Mesenchymal stem cell (in vitro differentiated cells and primary cell): ENCODE measurements at regions not wholly inside any gene's neighbourhood (a gene's known extent, or its start where the extent isn't known, plus 50 kb on each side); places are given as distances from the start of the nearest gene placed in this dataset.

Source experiments
- DNase-seq: peaks from one replicate; pipeline ENCODE4 v3.0.0-alpha.2; 2013
- H2AFZ ChIP-seq: one replicate; pipeline ENCODE4 v1.6.1; 2013; ENCODE audit warnings: low read depth, mild to moderate bottlenecking, control low read depth, inconsistent platforms, low read length, moderate library complexity
- H2AK5ac ChIP-seq: 2 replicates; pipeline ENCODE4 v1.6.1; 2013; ENCODE audit warnings: low read length, moderate library complexity, mild to moderate bottlenecking, inconsistent platforms; ENCODE audit not compliant: severe bottlenecking
- H2BK120ac ChIP-seq: one replicate; pipeline ENCODE4 v1.6.1; 2013; ENCODE audit warnings: low read depth, mild to moderate bottlenecking, inconsistent platforms, low read length, moderate library complexity
- H2BK12ac ChIP-seq, 2 experiments: one replicate each; pipeline ENCODE4 v1.6.1; 2013; ENCODE audit warnings: inconsistent platforms in 2 of 2, low read length in 2 of 2, mild to moderate bottlenecking in 2 of 2, moderate library complexity in 2 of 2, control low read depth in 1 of 2
- H2BK15ac ChIP-seq: one replicate; pipeline ENCODE4 v1.6.1; 2013; ENCODE audit warnings: mild to moderate bottlenecking, low read depth, inconsistent platforms; ENCODE audit not compliant: poor library complexity, severe bottlenecking
- H2BK5ac ChIP-seq: 2 replicates; pipeline ENCODE4 v1.6.1; 2013; ENCODE audit warnings: low read depth, mild to moderate bottlenecking, low read length, control low read depth, inconsistent platforms; ENCODE audit not compliant: poor library complexity, severe bottlenecking
- H3K14ac ChIP-seq, 2 experiments: one replicate each; pipeline ENCODE4 v1.6.1; 2013; ENCODE audit warnings: inconsistent platforms in 2 of 2, low read length in 2 of 2, control low read depth in 1 of 2, mild to moderate bottlenecking in 1 of 2, moderate library complexity in 1 of 2
- H3K18ac ChIP-seq, 2 experiments: one replicate each; pipeline ENCODE4 v1.6.1; 2013; ENCODE audit warnings: inconsistent platforms in 2 of 2, low read length in 2 of 2, control low read depth in 1 of 2, low read depth in 1 of 2, mild to moderate bottlenecking in 1 of 2
- H3K23ac ChIP-seq, 2 experiments: one replicate each; pipeline ENCODE4 v1.6.1; 2013; ENCODE audit warnings: inconsistent platforms in 2 of 2, low read length in 2 of 2, mild to moderate bottlenecking in 2 of 2, moderate library complexity in 2 of 2, control low read depth in 1 of 2
- H3K27ac ChIP-seq: 2 replicates; pipeline ENCODE4 v1.5.1; 2013; ENCODE audit warnings: mild to moderate bottlenecking, moderate library complexity, low read length, control low read depth, inconsistent platforms; ENCODE audit not compliant: poor library complexity, severe bottlenecking
- H3K27me3 ChIP-seq, 2 experiments: 2 replicates each; pipeline versions ENCODE4 v1.6.1 to v1.7.0; 2013; ENCODE audit warnings: low read length in 2 of 2, mild to moderate bottlenecking in 2 of 2, moderate library complexity in 2 of 2, control low read depth in 1 of 2, inconsistent platforms in 1 of 2; ENCODE audit not compliant: control insufficient read depth in 1 of 2, insufficient read depth in 1 of 2
- H3K36me3 ChIP-seq, 2 experiments: 2 replicates each; pipeline versions ENCODE4 v1.6.1 to v1.7.0; 2013; ENCODE audit warnings: low read length in 2 of 2, control low read depth in 1 of 2, inconsistent platforms in 1 of 2, low read depth in 1 of 2, mild to moderate bottlenecking in 1 of 2; ENCODE audit not compliant: insufficient read depth in 2 of 2, control insufficient read depth in 1 of 2
- H3K4ac ChIP-seq, 2 experiments: one replicate each; pipeline ENCODE4 v1.6.1; 2013; ENCODE audit warnings: inconsistent platforms in 2 of 2, low read length in 2 of 2, mild to moderate bottlenecking in 2 of 2, moderate library complexity in 2 of 2, control low read depth in 1 of 2, low read depth in 1 of 2
- H3K4me1 ChIP-seq: 2 replicates; pipeline ENCODE4 v1.6.1; 2013; ENCODE audit warnings: low read depth, low read length, control low read depth; ENCODE audit not compliant: control insufficient read depth, insufficient read depth
- H3K4me2 ChIP-seq: 2 replicates; pipeline ENCODE4 v1.6.1; 2013; ENCODE audit warnings: low read length, mild to moderate bottlenecking, inconsistent platforms; ENCODE audit not compliant: poor library complexity, severe bottlenecking
- H3K4me3 ChIP-seq, 2 experiments: 2 replicates each; pipeline versions ENCODE4 v1.5.1 to v1.7.0; 2013; ENCODE audit warnings: low read length in 2 of 2, mild to moderate bottlenecking in 2 of 2, control low read depth in 1 of 2, low read depth in 1 of 2; ENCODE audit not compliant: insufficient read depth in 1 of 2
- H3K79me1 ChIP-seq: replicated peaks from 2 replicates; pipeline ENCODE4 v1.6.1; 2013; ENCODE audit warnings: mild to moderate bottlenecking, control low read depth, low read length, inconsistent platforms; ENCODE audit not compliant: poor library complexity, severe bottlenecking
- H3K9ac ChIP-seq: 2 replicates; pipeline ENCODE4 v1.7.0; 2013; ENCODE audit warnings: mild to moderate bottlenecking, low read length, moderate library complexity
- H3K9me3 ChIP-seq: 2 replicates; pipeline ENCODE4 v1.7.0; 2013; ENCODE audit warnings: mild to moderate bottlenecking, low read length; ENCODE audit not compliant: control insufficient read depth
- H4K8ac ChIP-seq: one replicate; pipeline ENCODE4 v1.6.1; 2013; ENCODE audit warnings: inconsistent platforms, mild to moderate bottlenecking, low read length, moderate library complexity
- H4K91ac ChIP-seq: one replicate; pipeline ENCODE4 v1.6.1; 2013; ENCODE audit warnings: mild to moderate bottlenecking, low read length, inconsistent platforms
- WGBS: methylation state at CpG from one replicate; pipeline ENCODE4 v1.1.7; 2013; ENCODE audit warnings: mixed read lengths; 5-methylcytosine and 5-hydroxymethylcytosine counted together

DNA sequence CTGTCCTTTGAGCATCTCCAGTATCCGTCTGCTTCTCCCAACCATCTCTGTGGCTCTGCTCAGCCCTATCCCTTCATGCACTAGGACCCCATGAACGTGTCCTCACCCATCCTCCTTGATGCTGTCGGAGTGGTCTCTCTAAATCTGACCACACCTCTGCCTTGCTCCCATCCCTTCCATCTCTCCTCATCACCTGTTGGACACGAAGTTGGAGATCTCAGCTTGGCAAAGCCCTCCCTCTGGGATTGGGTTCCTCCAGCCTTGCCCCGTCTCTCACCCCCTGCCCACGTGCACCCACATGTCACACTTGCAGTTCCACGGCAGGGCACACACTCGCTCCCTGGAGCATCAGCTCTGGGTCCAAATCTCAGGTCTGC is 135.7 kb downstream of the ACTL8 start:
- H3K9ac ChIP-seq = no peak overlapping the region
- H3K4me1 ChIP-seq = peaks cover 2% of the 10 kb centered on the region
- H2BK12ac ChIP-seq = no peak overlapping the region
- H3K4me3 ChIP-seq = no peak overlapping the region
- no peak overlapping the region for H4K8ac ChIP-seq
- H3K18ac ChIP-seq = no peak overlapping the region
- H3K4ac ChIP-seq = no peak overlapping the region
- H2BK15ac ChIP-seq = no peak overlapping the region
- no peaks in the 10 kb centered on the region for H3K36me3 ChIP-seq
- no peak overlapping the region for H3K14ac ChIP-seq
- H3K23ac ChIP-seq = no peak overlapping the region
- H2AFZ ChIP-seq = no peak overlapping the region
- H4K91ac ChIP-seq = no peak overlapping the region
- H3K27ac ChIP-seq = no peak overlapping the region
- no peaks in the 10 kb centered on the region for H3K79me1 ChIP-seq
- peaks cover 6 to 26% of the 10 kb centered on the region in 2 experiments for H3K27me3 ChIP-seq
- H2BK120ac ChIP-seq = no peak overlapping the region
- no peak for DNase-seq
- H3K4me2 ChIP-seq = no peak overlapping the region
- H2AK5ac ChIP-seq = no peak overlapping the region
- no peak overlapping the region for H2BK5ac ChIP-seq
- H3K9me3 ChIP-seq = no peaks in the 10 kb centered on the region
- 80% methylated on average over 8 of the region's 8 CpGs for WGBS

GRCh38 chr1:17891205-17892110 is 136.3 kb downstream of the ACTL8 start:
- Histone ChIP-seq H3K9ac (no peak overlapping the region), H2BK12ac (no peak overlapping the region), H3K4me2 (no peak overlapping the region), H2BK5ac (no peak overlapping the region), H2BK120ac (no peak overlapping the region), H2BK15ac (no peak overlapping the region), H3K4me3 (peak overlapping the region in 1 of 2 experiments; percentile 8), H3K23ac (no peak overlapping the region), H3K4ac (no peak overlapping the region), H4K8ac (no peak overlapping the region), H3K36me3 (no peaks in the 10 kb centered on the region), H3K18ac (no peak overlapping the region), H2AK5ac (no peak overlapping the region), H3K27me3 (peaks cover 6 to 26% of the 10 kb centered on the region in 2 experiments), H2AFZ (no peak overlapping the region), H3K27ac (no peak overlapping the region), H3K9me3 (no peaks in the 10 kb centered on the region), H3K14ac (no peak overlapping the region), H4K91ac (no peak overlapping the region), H3K4me1 (peaks cover 2% of the 10 kb centered on the region), H3K79me1 (no peaks in the 10 kb centered on the region)
- DNase-seq = no peak
- WGBS = 79% methylated on average over 9 of the region's 9 CpGs

DNA sequence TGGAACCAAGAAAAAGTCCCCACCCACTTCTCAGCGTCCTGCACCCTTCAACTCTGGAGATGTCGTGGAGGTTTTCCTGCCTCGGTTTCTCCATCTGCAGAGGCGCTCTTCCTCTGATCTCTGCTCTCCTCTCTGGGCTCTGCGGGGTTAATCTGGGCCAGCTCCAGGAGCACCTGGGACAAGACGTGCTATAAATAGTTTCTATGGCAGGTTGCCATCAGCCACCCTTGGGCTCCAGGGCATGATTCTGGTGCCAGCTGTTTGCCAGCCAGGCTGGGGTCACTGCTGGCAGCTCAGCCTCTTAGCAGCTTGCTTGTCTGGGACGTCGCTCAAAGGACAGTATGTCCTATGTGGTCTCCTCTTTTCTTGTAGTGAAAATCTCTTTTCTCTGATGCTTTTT is 137.1 kb downstream of the ACTL8 start:
- peaks cover 6 to 26% of the 10 kb centered on the region in 2 experiments for H3K27me3 ChIP-seq
- H3K4me1 ChIP-seq = peaks cover 2% of the 10 kb centered on the region
- H2BK120ac ChIP-seq = no peak overlapping the region
- no peak overlapping the region for H3K18ac ChIP-seq
- 73% methylated on average over 8 of the region's 8 CpGs for WGBS
- no peaks in the 10 kb centered on the region for H3K79me1 ChIP-seq
- no peak overlapping the region for H3K27ac ChIP-seq
- no peak overlapping the region for H4K91ac ChIP-seq
- no peak overlapping the region for H2BK5ac ChIP-seq
- no peak overlapping the region for H2BK15ac ChIP-seq
- DNase-seq = no peak
- no peak overlapping the region for H3K9ac ChIP-seq
- no peaks in the 10 kb centered on the region for H3K9me3 ChIP-seq
- H3K4me3 ChIP-seq = no peak overlapping the region
- H2BK12ac ChIP-seq = no peak overlapping the region
- H3K23ac ChIP-seq = no peak overlapping the region
- H4K8ac ChIP-seq = no peak overlapping the region
- H3K4ac ChIP-seq = no peak overlapping the region
- no peak overlapping the region for H3K4me2 ChIP-seq
- H2AK5ac ChIP-seq = no peak overlapping the region
- no peak overlapping the region for H3K14ac ChIP-seq
- H3K36me3 ChIP-seq = no peaks in the 10 kb centered on the region
- H2AFZ ChIP-seq = no peak overlapping the region

GRCh38 chr1:17892851-17893250 is 137.7 kb downstream of the ACTL8 start:
- Histone ChIP-seq H3K4ac (no peak overlapping the region), H3K18ac (no peak overlapping the region), H2BK120ac (no peak overlapping the region), H3K9ac (no peak overlapping the region), H3K23ac (no peak overlapping the region), H3K79me1 (no peaks in the 10 kb centered on the region), H4K8ac (no peak overlapping the region), H2BK15ac (no peak overlapping the region), H3K14ac (no peak overlapping the region), H3K36me3 (no peaks in the 10 kb centered on the region), H2BK5ac (no peak overlapping the region), H3K4me2 (no peak overlapping the region), H3K27ac (no peak overlapping the region), H2AK5ac (no peak overlapping the region), H3K4me1 (peaks cover 2% of the 10 kb centered on the region), H3K4me3 (no peak overlapping the region), H4K91ac (no peak overlapping the region), H3K27me3 (peaks cover 6 to 26% of the 10 kb centered on the region in 2 experiments), H3K9me3 (no peaks in the 10 kb centered on the region), H2AFZ (no peak overlapping the region), H2BK12ac (no peak overlapping the region)
- no peak for DNase-seq
- 78% methylated on average over 7 of the region's 7 CpGs for WGBS
